Thyroid gland (tissue), 4 donors: ENCODE measurements at regions not wholly inside any gene's neighbourhood (a gene's known extent, or its start where the extent isn't known, plus 50 kb on each side); places are given as distances from the start of the nearest gene placed in this dataset.

ENCODE experiments used
- DNase-seq, 2 donors: peaks; one replicate each; pipeline ENCODE4 v3.0.0-alpha.2; 2019
- H3K27ac ChIP-seq, 3 donors: fragments of 200-600 bp; sonication (generic); 1 replicate in 2 of 3; 2 replicates in 1 of 3; pipeline ENCODE4 v1.5.1; 2016 to 2019; ENCODE audit warnings: mild to moderate bottlenecking in 1 of 3, moderate library complexity in 1 of 3
- H3K27me3 ChIP-seq: fragments of 200-600 bp; sonication (generic); one replicate; pipeline ENCODE4 v1.5.1; 2019
- H3K36me3 ChIP-seq, 2 donors: fragments of 200-600 bp; sonication (generic); one replicate each; pipeline ENCODE4 v1.5.1; 2016 to 2019
- H3K4me1 ChIP-seq, 2 donors: fragments of 200-600 bp; sonication (generic); one replicate each; pipeline ENCODE4 v1.5.1; 2017 to 2019
- H3K4me3 ChIP-seq, 3 donors: fragments of 200-600 bp; sonication (generic); replicated peaks in 1 of 3; 1 replicate in 2 of 3; 2 replicates in 1 of 3; pipeline ENCODE4 v1.5.1; 2016; ENCODE audit warnings: mild to moderate bottlenecking in 1 of 3
- H3K9me3 ChIP-seq: fragments of 200-600 bp; sonication (generic); one replicate; pipeline ENCODE4 v1.5.1; 2017
- CTCF ChIP-seq, 6 experiments: fragments of 200-600 bp in 3 of 6; fragments of 450-650 bp in 3 of 6; sonication (generic) in 3 of 6; IDR thresholded peaks; one replicate each; pipeline ENCODE4 v1.5.1; 2016 to 2019; ENCODE audit warnings: antibody characterized with exemption in 6 of 6, mild to moderate bottlenecking in 2 of 6, inconsistent platforms in 1 of 6, moderate library complexity in 1 of 6
- POLR2A ChIP-seq, 2 donors: fragments of 450-650 bp; IDR thresholded peaks; one replicate each; pipeline ENCODE4 v1.6.1; 2017; ENCODE audit warnings: antibody characterized with exemption in 2 of 2, mild to moderate bottlenecking in 2 of 2, moderate library complexity in 1 of 2
- WGBS, 2 donors: methylation state at CpG; one replicate each; pipeline ENCODE4 v1.1.5; 2017; 5-methylcytosine and 5-hydroxymethylcytosine counted together
- intact Hi-C: fragments of 100-400 bp; cut with DNase I; formaldehyde crosslinking; loops from one replicate; pipeline ENCODE4 v1.15.1; 2023

GRCh38 chr1:90386899-90387720 lies 330.0 kb downstream of the BARHL2 start:
- intact Hi-C loops, result no loop called here
- no peak for DNase-seq
- TF ChIP-seq POLR2A (IDR thresholded peaks at IDR 0.05) (no peak), CTCF (IDR thresholded peaks at IDR 0.05) (no peak)
- no peak overlapping the region for H3K4me3 ChIP-seq
- H3K36me3 ChIP-seq, result no peaks in the 10 kb centered on the region
- H3K27ac ChIP-seq, result no peak overlapping the region
- WGBS, 2 donors, result 74 to 76% methylated on average over 3 of the region's 3 CpGs
- H3K4me1 ChIP-seq, result no peaks in the 10 kb centered on the region
- H3K9me3 ChIP-seq, result no peaks in the 10 kb centered on the region
- H3K27me3 ChIP-seq, result no peaks in the 10 kb centered on the region

GRCh38 chr1:90384193-90384592 lies 332.9 kb downstream of the BARHL2 start:
- intact Hi-C loops, result no loop called here

GRCh38 chr1:90382161-90382560 lies 334.9 kb downstream of the BARHL2 start:
- no peak for DNase-seq
- Histone ChIP-seq H3K4me1 (no peaks in the 10 kb centered on the region), H3K9me3 (no peaks in the 10 kb centered on the region), H3K4me3 (no peak overlapping the region), H3K27ac (no peak overlapping the region), H3K36me3 (no peaks in the 10 kb centered on the region), H3K27me3 (no peaks in the 10 kb centered on the region)
- TF ChIP-seq CTCF (IDR thresholded peaks at IDR 0.05) (no peak), POLR2A (IDR thresholded peaks at IDR 0.05) (no peak)
- WGBS, 2 donors, result 84% methylated on average over 4 of the region's 4 CpGs
- intact Hi-C loops, result no loop called here

More at GRCh38 chr1:90384193-90384592, 332.9 kb downstream of the BARHL2 start:
- no peak for TF ChIP-seq POLR2A (IDR thresholded peaks at IDR 0.05)
- TF ChIP-seq CTCF (IDR thresholded peaks at IDR 0.05), result no peak
- no peak overlapping the region for H3K27ac ChIP-seq
- DNase-seq, result no peak
- H3K4me3 ChIP-seq, result no peak overlapping the region
- H3K4me1 ChIP-seq, result no peaks in the 10 kb centered on the region
- no peaks in the 10 kb centered on the region for H3K9me3 ChIP-seq
- WGBS, 2 donors, result 76 to 80% methylated on average over 6 of the region's 6 CpGs
- H3K36me3 ChIP-seq, result no peaks in the 10 kb centered on the region
- H3K27me3 ChIP-seq, result no peaks in the 10 kb centered on the region

GRCh38 chr1:90381598-90381997 lies 335.5 kb downstream of the BARHL2 start:
- Histone ChIP-seq H3K4me3 (no peak overlapping the region), H3K36me3 (no peaks in the 10 kb centered on the region), H3K27ac (no peak overlapping the region), H3K9me3 (no peaks in the 10 kb centered on the region), H3K4me1 (no peaks in the 10 kb centered on the region), H3K27me3 (no peaks in the 10 kb centered on the region)
- 85 to 93% methylated on average over 4 of the region's 4 CpGs for WGBS, 2 donors
- TF ChIP-seq POLR2A (IDR thresholded peaks at IDR 0.05) (no peak), CTCF (IDR thresholded peaks at IDR 0.05) (no peak)
- DNase-seq, result no peak
- intact Hi-C loops, result no loop called here

GRCh38 chr1:90371448-90371813 lies 345.7 kb downstream of the BARHL2 start:
- Histone ChIP-seq H3K27me3 (no peaks in the 10 kb centered on the region), H3K36me3 (no peaks in the 10 kb centered on the region), H3K4me3 (no peak overlapping the region), H3K4me1 (no peaks in the 10 kb centered on the region), H3K27ac (no peak overlapping the region), H3K9me3 (no peaks in the 10 kb centered on the region)
- intact Hi-C loops, result no loop called here
- TF ChIP-seq POLR2A (IDR thresholded peaks at IDR 0.05) (no peak), CTCF (IDR thresholded peaks at IDR 0.05) (no peak)
- 84 to 86% methylated on average over 1 of the region's 1 CpG for WGBS, 2 donors
- DNase-seq, result no peak
